SK-N-SH (cell line): ENCODE measurements at regions not wholly inside any gene's neighbourhood (a gene's known extent, or its start where the extent isn't known, plus 50 kb on each side); places are given as distances from the start of the nearest gene placed in this dataset.

Experiments used
- CTCF ChIA-PET: fragments of 300-600, 350-600 bp; formaldehyde crosslinking; extraction: SDS; loops from one replicate; lab custom pipeline; 2021; lab: Yijun Ruan, JAX
- POLR2A ChIA-PET: fragments of 350-600 bp; sonication (Branson Sonifier 250); formaldehyde crosslinking; extraction: SDS; loops from one replicate; lab custom pipeline; 2020; ENCODE audit warnings: antibody characterized with exemption, inconsistent platforms; lab: Yijun Ruan, JAX
- DNase-seq: peaks from one replicate; pipeline ENCODE4 v3.0.0; 2012
- H2AFZ ChIP-seq: fragments of 200-600 bp; sonication (generic); 2 replicates; pipeline ENCODE4 v1.8.1; 2016; ENCODE audit warnings: antibody characterized with exemption, mild to moderate bottlenecking, low read depth
- H3F3A ChIP-seq: fragments of 200-600 bp; sonication (generic); replicated peaks from 2 replicates; pipeline ENCODE3; 2016; ENCODE audit warnings: antibody characterized with exemption, mild to moderate bottlenecking; ENCODE audit not compliant: insufficient read depth
- H3K27ac ChIP-seq, 2 experiments: fragments of 200-500 bp in 1 of 2; fragments of 200-600 bp in 1 of 2; sonication (Bioruptor generic) in 1 of 2; sonication (generic), shearing (Covaris generic) in 1 of 2; 2 replicates each; pipeline versions ENCODE4 v1.5.1 to v1.6.1; 2014 to 2016; ENCODE audit warnings: low read depth in 2 of 2, inconsistent platforms in 1 of 2, low read length in 1 of 2, mild to moderate bottlenecking in 1 of 2, mixed read lengths in 1 of 2
- H3K27me3 ChIP-seq: fragments of 200-600 bp; sonication (generic), shearing (Covaris generic); 2 replicates; pipeline ENCODE4 v1.6.1; 2016; ENCODE audit warnings: mixed run types; ENCODE audit not compliant: insufficient read depth
- H3K36me3 ChIP-seq, 2 experiments: fragments of 200-500 bp in 1 of 2; fragments of 200-600 bp in 1 of 2; sonication (Bioruptor generic) in 1 of 2; sonication (generic) in 1 of 2; replicated peaks in 1 of 2; 2 replicates each; pipeline versions ENCODE3 to v1.5.1; 2014 to 2016; ENCODE audit warnings: low read length in 1 of 2, mild to moderate bottlenecking in 1 of 2; ENCODE audit not compliant: insufficient read depth in 2 of 2, control insufficient read depth in 1 of 2
- H3K4me1 ChIP-seq, 2 experiments: fragments of 200-500 bp in 1 of 2; fragments of 200-600 bp in 1 of 2; sonication (Bioruptor generic) in 1 of 2; sonication (generic), shearing (Covaris generic) in 1 of 2; 2 replicates each; pipeline versions ENCODE4 v1.5.1 to v1.6.1; 2014 to 2016; ENCODE audit warnings: low read depth in 1 of 2, low read length in 1 of 2, mixed run types in 1 of 2; ENCODE audit not compliant: insufficient read depth in 2 of 2, control insufficient read depth in 1 of 2
- H3K4me2 ChIP-seq: fragments of 200-600 bp; sonication (generic), shearing (Covaris generic); 2 replicates; pipeline ENCODE4 v1.6.1; 2017; ENCODE audit warnings: mixed run types
- H3K4me3 ChIP-seq, 2 experiments: fragments of 200-500 bp in 1 of 2; fragments of 200-600 bp in 1 of 2; sonication (Bioruptor generic) in 1 of 2; sonication (generic), shearing (Covaris generic) in 1 of 2; 2 replicates each; pipeline versions ENCODE4 v1.5.1 to v1.8.1; 2014 to 2016; ENCODE audit warnings: low read depth in 2 of 2, inconsistent platforms in 1 of 2, low read length in 1 of 2, mild to moderate bottlenecking in 1 of 2, mixed read lengths in 1 of 2, moderate library complexity in 1 of 2
- H3K79me2 ChIP-seq: fragments of 200-600 bp; sonication (generic); 2 replicates; pipeline ENCODE4 v1.8.1; 2017; ENCODE audit warnings: mild to moderate bottlenecking; ENCODE audit not compliant: insufficient read depth
- H3K9ac ChIP-seq: fragments of 200-600 bp; sonication (generic); 2 replicates; pipeline ENCODE4 v1.6.1; 2017; ENCODE audit warnings: mixed run types
- H3K9me2 ChIP-seq: fragments of 200-600 bp; sonication (generic); 2 replicates; pipeline ENCODE4 v1.6.1; 2017; ENCODE audit warnings: mixed run types
- H3K9me3 ChIP-seq: fragments of 200-600 bp; sonication (generic); 2 replicates; pipeline ENCODE4 v1.6.1; 2017; ENCODE audit warnings: mixed run types, mild to moderate bottlenecking, moderate library complexity
- H4K20me1 ChIP-seq: fragments of 200-600 bp; sonication (generic); 2 replicates; pipeline ENCODE4 v1.6.1; 2017; ENCODE audit warnings: mild to moderate bottlenecking, mixed run types; ENCODE audit not compliant: insufficient read depth
- FOXJ3 ChIP-seq: sonication (generic); formaldehyde crosslinking; IDR thresholded peaks from 2 replicates; pipeline ENCODE4 v1.5.1; 2020; ENCODE audit warnings: mild to moderate bottlenecking, missing genetic modification reagents
- GABPA ChIP-seq: IDR thresholded peaks from 2 replicates; pipeline ENCODE4 v1.4.0; 2012; ENCODE audit warnings: low read depth, mild to moderate bottlenecking
- GATA2 ChIP-seq: sonication (generic); formaldehyde crosslinking; IDR thresholded peaks from 2 replicates; pipeline ENCODE4 v1.5.0; 2020; ENCODE audit warnings: mild to moderate bottlenecking, missing genetic modification reagents
- JUND ChIP-seq: IDR thresholded peaks from 2 replicates; pipeline ENCODE4 v1.4.0; 2012
- MEF2A ChIP-seq: IDR thresholded peaks from 2 replicates; pipeline ENCODE4 v1.4.0; 2012; ENCODE audit warnings: low read depth, borderline replicate concordance
- NFIC ChIP-seq: IDR thresholded peaks from 2 replicates; pipeline ENCODE4 v1.4.0; 2012; ENCODE audit warnings: borderline replicate concordance
- NRF1 ChIP-seq: IDR thresholded peaks from 2 replicates; pipeline ENCODE4 v1.6.1; 2012; ENCODE audit warnings: low read depth, mild to moderate bottlenecking, low read length
- RCOR1 ChIP-seq: fragments of 150-350 bp; IDR thresholded peaks from 2 replicates; pipeline ENCODE4 v1.6.1; 2017; ENCODE audit warnings: antibody characterized with exemption, low read length
- RFX5 ChIP-seq: IDR thresholded peaks from 2 replicates; pipeline ENCODE4 v1.6.1; 2012; ENCODE audit warnings: mild to moderate bottlenecking, improper control_type of control experiment, low read length
- SMC3 ChIP-seq: IDR thresholded peaks from 2 replicates; pipeline ENCODE4 v1.6.1; 2012; ENCODE audit warnings: low read depth, low read length, improper control_type of control experiment
- TCF12 ChIP-seq: IDR thresholded peaks from 2 replicates; pipeline ENCODE4 v1.4.0; 2012
- TEAD4 ChIP-seq: IDR thresholded peaks from 2 replicates; pipeline ENCODE4 v1.4.0; 2012; ENCODE audit warnings: mild to moderate bottlenecking, borderline replicate concordance; ENCODE audit not compliant: insufficient read depth
- YY1 ChIP-seq: IDR thresholded peaks from 2 replicates; pipeline ENCODE4 v1.4.0; 2012; ENCODE audit warnings: low read depth, mild to moderate bottlenecking
- WGBS: methylation state at CpG from one replicate; pipeline ENCODE4 v1.1.6; 2017; ENCODE audit warnings: low lambda C conversion rate; 5-methylcytosine and 5-hydroxymethylcytosine counted together
- TF ChIP-seq, protein P1 (sequence below): IDR thresholded peaks from 2 replicates; pipeline ENCODE4; 2012
- TF ChIP-seq, protein P2 (sequence below): fragments of 200-600 bp; sonication (generic); IDR thresholded peaks from 2 replicates; pipeline ENCODE4 v1.6.1; 2017; ENCODE audit warnings: antibody characterized with exemption, mild to moderate bottlenecking, moderate library complexity
- TF ChIP-seq, protein P3 (sequence below): IDR thresholded peaks from 2 replicates; pipeline ENCODE4 v1.6.1; 2012; ENCODE audit warnings: mild to moderate bottlenecking, low read depth, low read length, moderate library complexity

DNA sequence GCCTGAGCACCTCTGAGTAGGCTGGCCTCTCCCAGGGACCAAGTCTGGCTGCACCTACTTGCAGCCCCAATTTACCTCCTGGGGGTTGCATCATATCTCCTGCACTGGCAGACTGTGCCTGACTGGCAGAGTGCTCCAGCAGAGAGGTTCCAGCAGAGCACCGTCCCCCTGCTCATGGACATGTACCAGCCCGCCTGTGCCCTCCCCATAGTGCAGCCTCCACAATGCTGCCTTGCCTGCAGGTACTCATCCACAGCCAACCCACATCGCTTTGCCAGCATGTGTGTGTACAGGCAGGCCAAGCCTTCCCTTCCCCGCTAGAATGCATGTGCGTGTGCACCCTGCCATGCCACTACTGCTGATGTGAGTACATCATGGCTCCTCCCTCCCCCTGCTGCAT, 105.5 kb upstream of the NPSR1 start:
- Histone ChIP-seq H3K4me2 (no peak overlapping the region), H3K4me1 (no peaks in the 10 kb centered on the region), H4K20me1 (no peaks in the 10 kb centered on the region), H3K27me3 (no peaks in the 10 kb centered on the region), H3K9me2 (0 out of 2 replicates have a peak, but pooled peaks cover 5% of the 10 kb centered on the region), H3F3A (no peaks in the 10 kb centered on the region), H3K4me3 (no peak overlapping the region), H2AFZ (no peak overlapping the region), H3K36me3 (no peaks in the 10 kb centered on the region), H3K79me2 (no peaks in the 10 kb centered on the region), H3K9ac (no peak overlapping the region), H3K27ac (no peak overlapping the region), H3K9me3 (no peaks in the 10 kb centered on the region)
- 21% methylated on average over 2 of the region's 5 CpGs for WGBS
- POLR2A ChIA-PET = no interaction called here
- TF ChIP-seq JUND (no peak), GATA2 (CRISPR knock-in tag) (no peak)
- DNase-seq = no peak
- CTCF ChIA-PET = no interaction called here

DNA sequence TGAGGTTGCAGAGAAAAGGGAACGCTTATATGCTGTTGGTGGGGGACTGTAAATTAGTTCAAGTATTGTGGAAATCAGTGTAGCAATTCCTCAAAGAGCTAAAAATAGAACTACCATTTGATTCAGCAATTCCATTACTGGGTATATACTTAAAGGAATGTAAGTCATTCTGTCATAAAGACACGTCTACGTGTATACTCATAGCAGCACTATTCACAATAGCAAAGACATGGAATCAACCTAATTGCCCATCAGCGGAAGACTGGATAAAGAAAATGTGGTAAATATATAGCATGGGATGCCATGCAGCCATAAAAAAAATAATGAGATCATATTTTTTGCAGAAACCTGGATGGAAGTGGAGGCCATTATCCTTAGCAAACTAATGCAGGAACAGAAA, 100.0 kb upstream of the NPSR1 start:
- DNase-seq = no peak
- no peaks in the 10 kb centered on the region for H3K79me2 ChIP-seq
- no peaks in the 10 kb centered on the region for H3F3A ChIP-seq
- 23% methylated on average over 4 of the region's 4 CpGs for WGBS
- H3K4me3 ChIP-seq = no peak overlapping the region
- H2AFZ ChIP-seq = no peak overlapping the region
- no peaks in the 10 kb centered on the region for H3K36me3 ChIP-seq
- CTCF ChIA-PET = no interaction called here
- H3K4me1 ChIP-seq = no peaks in the 10 kb centered on the region
- H3K9me2 ChIP-seq = 0 out of 2 replicates have a peak, but pooled peaks cover 5% of the 10 kb centered on the region
- H3K27ac ChIP-seq = no peak overlapping the region
- no peaks in the 10 kb centered on the region for H4K20me1 ChIP-seq
- POLR2A ChIA-PET = no interaction called here
- no peak overlapping the region for H3K9ac ChIP-seq
- H3K4me2 ChIP-seq = no peak overlapping the region
- no peaks in the 10 kb centered on the region for H3K9me3 ChIP-seq
- no peaks in the 10 kb centered on the region; the same call in 1 of the 2 replicates for H3K27me3 ChIP-seq
- TF ChIP-seq FOXJ3 (CRISPR knock-in tag) (no peak), RCOR1 (no peak), MEF2A (no peak), TEAD4 (no peak), TCF12 (no peak), RFX5 (no peak), NFIC (no peak), NRF1 (no peak), SMC3 (no peak), YY1 (no peak), GABPA (no peak), JUND (no peak)
- TF ChIP-seq, protein P1, sequence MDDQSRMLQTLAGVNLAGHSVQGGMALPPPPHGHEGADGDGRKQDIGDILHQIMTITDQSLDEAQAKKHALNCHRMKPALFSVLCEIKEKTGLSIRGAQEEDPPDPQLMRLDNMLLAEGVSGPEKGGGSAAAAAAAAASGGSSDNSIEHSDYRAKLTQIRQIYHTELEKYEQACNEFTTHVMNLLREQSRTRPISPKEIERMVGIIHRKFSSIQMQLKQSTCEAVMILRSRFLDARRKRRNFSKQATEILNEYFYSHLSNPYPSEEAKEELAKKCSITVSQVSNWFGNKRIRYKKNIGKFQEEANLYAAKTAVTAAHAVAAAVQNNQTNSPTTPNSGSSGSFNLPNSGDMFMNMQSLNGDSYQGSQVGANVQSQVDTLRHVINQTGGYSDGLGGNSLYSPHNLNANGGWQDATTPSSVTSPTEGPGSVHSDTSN = no peak
- TF ChIP-seq, protein P2, sequence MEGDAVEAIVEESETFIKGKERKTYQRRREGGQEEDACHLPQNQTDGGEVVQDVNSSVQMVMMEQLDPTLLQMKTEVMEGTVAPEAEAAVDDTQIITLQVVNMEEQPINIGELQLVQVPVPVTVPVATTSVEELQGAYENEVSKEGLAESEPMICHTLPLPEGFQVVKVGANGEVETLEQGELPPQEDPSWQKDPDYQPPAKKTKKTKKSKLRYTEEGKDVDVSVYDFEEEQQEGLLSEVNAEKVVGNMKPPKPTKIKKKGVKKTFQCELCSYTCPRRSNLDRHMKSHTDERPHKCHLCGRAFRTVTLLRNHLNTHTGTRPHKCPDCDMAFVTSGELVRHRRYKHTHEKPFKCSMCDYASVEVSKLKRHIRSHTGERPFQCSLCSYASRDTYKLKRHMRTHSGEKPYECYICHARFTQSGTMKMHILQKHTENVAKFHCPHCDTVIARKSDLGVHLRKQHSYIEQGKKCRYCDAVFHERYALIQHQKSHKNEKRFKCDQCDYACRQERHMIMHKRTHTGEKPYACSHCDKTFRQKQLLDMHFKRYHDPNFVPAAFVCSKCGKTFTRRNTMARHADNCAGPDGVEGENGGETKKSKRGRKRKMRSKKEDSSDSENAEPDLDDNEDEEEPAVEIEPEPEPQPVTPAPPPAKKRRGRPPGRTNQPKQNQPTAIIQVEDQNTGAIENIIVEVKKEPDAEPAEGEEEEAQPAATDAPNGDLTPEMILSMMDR = no peak
- TF ChIP-seq, protein P3, sequence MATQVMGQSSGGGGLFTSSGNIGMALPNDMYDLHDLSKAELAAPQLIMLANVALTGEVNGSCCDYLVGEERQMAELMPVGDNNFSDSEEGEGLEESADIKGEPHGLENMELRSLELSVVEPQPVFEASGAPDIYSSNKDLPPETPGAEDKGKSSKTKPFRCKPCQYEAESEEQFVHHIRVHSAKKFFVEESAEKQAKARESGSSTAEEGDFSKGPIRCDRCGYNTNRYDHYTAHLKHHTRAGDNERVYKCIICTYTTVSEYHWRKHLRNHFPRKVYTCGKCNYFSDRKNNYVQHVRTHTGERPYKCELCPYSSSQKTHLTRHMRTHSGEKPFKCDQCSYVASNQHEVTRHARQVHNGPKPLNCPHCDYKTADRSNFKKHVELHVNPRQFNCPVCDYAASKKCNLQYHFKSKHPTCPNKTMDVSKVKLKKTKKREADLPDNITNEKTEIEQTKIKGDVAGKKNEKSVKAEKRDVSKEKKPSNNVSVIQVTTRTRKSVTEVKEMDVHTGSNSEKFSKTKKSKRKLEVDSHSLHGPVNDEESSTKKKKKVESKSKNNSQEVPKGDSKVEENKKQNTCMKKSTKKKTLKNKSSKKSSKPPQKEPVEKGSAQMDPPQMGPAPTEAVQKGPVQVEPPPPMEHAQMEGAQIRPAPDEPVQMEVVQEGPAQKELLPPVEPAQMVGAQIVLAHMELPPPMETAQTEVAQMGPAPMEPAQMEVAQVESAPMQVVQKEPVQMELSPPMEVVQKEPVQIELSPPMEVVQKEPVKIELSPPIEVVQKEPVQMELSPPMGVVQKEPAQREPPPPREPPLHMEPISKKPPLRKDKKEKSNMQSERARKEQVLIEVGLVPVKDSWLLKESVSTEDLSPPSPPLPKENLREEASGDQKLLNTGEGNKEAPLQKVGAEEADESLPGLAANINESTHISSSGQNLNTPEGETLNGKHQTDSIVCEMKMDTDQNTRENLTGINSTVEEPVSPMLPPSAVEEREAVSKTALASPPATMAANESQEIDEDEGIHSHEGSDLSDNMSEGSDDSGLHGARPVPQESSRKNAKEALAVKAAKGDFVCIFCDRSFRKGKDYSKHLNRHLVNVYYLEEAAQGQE = no peak
